Subcutaneous abdominal adipose tissue (tissue), 5 donors: ENCODE measurements at regions not wholly inside any gene's neighbourhood (a gene's known extent, or its start where the extent isn't known, plus 50 kb on each side); places are given as distances from the start of the nearest gene placed in this dataset.
"Not testable (repeated sequence)": the region's sequence is repeated elsewhere in the genome, so short reads cannot be mapped to it uniquely, and the experiment has no call there.

Experiments
- H3K27ac ChIP-seq: one replicate; pipeline ENCODE4 v1.7.0; 2013; ENCODE audit warnings: low read depth, mild to moderate bottlenecking, inconsistent platforms, low read length, moderate library complexity
- H3K27me3 ChIP-seq, 5 donors: one replicate each; pipeline ENCODE4 v1.7.0; 2013; ENCODE audit warnings: low read length in 5 of 5, inconsistent platforms in 1 of 5; ENCODE audit not compliant: control insufficient read depth in 5 of 5, insufficient read depth in 4 of 5
- H3K36me3 ChIP-seq, 5 donors: one replicate each; pipeline ENCODE4 v1.7.0; 2013; ENCODE audit warnings: low read length in 5 of 5; ENCODE audit not compliant: control insufficient read depth in 5 of 5, insufficient read depth in 5 of 5
- H3K4me1 ChIP-seq, 5 donors: one replicate each; pipeline ENCODE4 v1.7.0; 2013; ENCODE audit warnings: low read length in 5 of 5, mild to moderate bottlenecking in 3 of 5, moderate library complexity in 1 of 5; ENCODE audit not compliant: control insufficient read depth in 5 of 5, insufficient read depth in 5 of 5
- H3K4me3 ChIP-seq, 5 donors: one replicate each; pipeline ENCODE4 v1.7.0; 2013; ENCODE audit warnings: low read length in 5 of 5, low read depth in 1 of 5
- H3K9ac ChIP-seq, 5 donors: one replicate each; pipeline ENCODE4 v1.7.0; 2013; ENCODE audit warnings: low read length in 5 of 5, mild to moderate bottlenecking in 4 of 5, moderate library complexity in 3 of 5
- H3K9me3 ChIP-seq, 5 donors: one replicate each; pipeline ENCODE4 v1.7.0; 2013; ENCODE audit warnings: low read length in 5 of 5; ENCODE audit not compliant: control insufficient read depth in 5 of 5
- donor health status: healthy.
- donor health status: healthy.
- donor health status: healthy.
- donor health status: healthy.
- donor health status: healthy.

DNA sequence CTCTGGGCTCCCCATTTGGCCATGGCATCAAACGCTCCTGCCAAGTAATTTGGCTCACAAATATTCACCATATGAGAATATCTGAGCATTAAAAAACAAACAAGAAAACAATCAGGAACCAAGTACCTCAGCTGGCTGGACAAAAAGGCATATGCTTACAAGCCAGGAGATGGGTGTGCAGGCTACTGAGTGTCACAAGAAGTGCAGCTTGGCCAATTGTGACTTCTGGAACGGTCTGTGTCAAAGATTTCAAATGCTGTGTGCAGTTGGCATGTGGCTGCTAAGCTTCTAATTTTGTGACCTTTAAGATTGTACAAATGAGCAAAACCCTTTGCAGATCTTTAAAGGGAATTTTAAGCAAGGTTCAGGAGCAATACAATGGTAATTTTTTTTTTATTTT is 274.0 kb downstream of the ANAPC1 start:
- not testable (repeated sequence) for H3K27ac ChIP-seq, H3K4me3 ChIP-seq, H3K4me1 ChIP-seq, H3K9me3 ChIP-seq, H3K9ac ChIP-seq, H3K36me3 ChIP-seq, H3K27me3 ChIP-seq

GRCh38 chr2:111616651-111617218 is 267.3 kb downstream of the ANAPC1 start:
- H3K9ac ChIP-seq, result no peak overlapping the region
- H3K27me3 ChIP-seq, result peaks cover 0 to 3% (median 0%) of the 10 kb centered on the region in 5 donors
- no peak overlapping the region for H3K27ac ChIP-seq
- H3K4me3 ChIP-seq, result no peak overlapping the region
- H3K9me3 ChIP-seq, result no peaks in the 10 kb centered on the region
- peaks cover 4 to 20% (median 19%) of the 10 kb centered on the region in 5 donors for H3K4me1 ChIP-seq
- no peaks in the 10 kb centered on the region for H3K36me3 ChIP-seq

DNA sequence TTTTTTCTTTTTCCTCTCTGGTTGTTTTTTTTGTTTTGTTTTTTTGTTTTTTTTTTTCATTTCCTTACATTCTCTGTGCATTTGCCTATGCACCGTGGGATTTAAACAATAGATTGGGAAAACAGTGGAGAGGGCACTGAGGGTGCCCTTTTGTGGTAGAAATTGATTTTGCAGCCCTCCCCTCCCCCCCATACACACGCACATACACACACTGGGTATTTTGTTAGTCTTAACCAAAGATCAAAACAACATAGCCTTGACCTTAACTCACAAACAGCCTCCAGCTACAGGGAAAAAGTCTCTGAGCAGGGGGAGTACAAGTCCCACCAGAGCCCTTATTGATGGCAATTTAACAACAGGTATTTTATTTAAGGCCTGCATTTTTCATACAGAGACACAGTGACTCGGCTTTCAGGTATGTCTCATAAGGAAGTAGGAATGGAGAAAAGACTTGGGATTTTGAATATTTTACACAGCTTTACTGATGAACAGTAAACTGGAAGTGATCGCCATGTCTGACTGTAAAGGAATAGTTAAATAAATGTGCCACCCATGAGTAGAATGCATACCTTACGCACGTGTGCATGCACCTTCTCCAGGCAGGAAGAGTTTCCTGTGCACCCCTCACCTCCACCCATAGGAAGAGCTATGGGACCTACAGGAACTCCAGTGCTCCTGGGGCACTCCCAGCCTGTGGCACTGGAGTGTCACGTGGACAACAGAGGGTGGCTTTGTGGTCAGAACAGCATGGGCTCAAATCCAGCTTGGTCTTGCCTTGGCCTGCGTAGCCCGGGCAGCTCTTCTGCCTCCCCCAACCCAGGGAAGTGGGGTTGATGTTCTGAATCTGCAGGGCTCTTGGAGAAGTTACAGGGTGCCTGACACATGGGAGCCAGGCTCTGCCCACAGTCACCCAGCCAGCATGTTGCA is 266.4 kb downstream of the ANAPC1 start:
- Histone ChIP-seq H3K27me3 (peaks cover 0 to 3% (median 0%) of the 10 kb centered on the region in 5 donors), H3K4me1 (peaks cover 4 to 20% (median 19%) of the 10 kb centered on the region in 5 donors), H3K9ac (peak overlapping the region in 1 of 5 donors; percentile 3), H3K36me3 (no peaks in the 10 kb centered on the region), H3K4me3 (no peak overlapping the region), H3K9me3 (no peaks in the 10 kb centered on the region), H3K27ac (no peak overlapping the region)

- Histone ChIP-seq H3K27me3 (peaks cover 0 to 3% (median 0%) of the 10 kb centered on the region in 5 donors), H3K27ac (no peak overlapping the region), H3K9ac (peak overlapping the region in 1 of 5 donors; percentile 3), H3K9me3 (no peaks in the 10 kb centered on the region), H3K4me1 (peaks cover 4 to 26% (median 21%) of the 10 kb centered on the region in 5 donors), H3K36me3 (no peaks in the 10 kb centered on the region), H3K4me3 (no peak overlapping the region)
These were observed 265.6 kb downstream of the ANAPC1 start for GRCh38 chr2:111618226-111618977.

DNA sequence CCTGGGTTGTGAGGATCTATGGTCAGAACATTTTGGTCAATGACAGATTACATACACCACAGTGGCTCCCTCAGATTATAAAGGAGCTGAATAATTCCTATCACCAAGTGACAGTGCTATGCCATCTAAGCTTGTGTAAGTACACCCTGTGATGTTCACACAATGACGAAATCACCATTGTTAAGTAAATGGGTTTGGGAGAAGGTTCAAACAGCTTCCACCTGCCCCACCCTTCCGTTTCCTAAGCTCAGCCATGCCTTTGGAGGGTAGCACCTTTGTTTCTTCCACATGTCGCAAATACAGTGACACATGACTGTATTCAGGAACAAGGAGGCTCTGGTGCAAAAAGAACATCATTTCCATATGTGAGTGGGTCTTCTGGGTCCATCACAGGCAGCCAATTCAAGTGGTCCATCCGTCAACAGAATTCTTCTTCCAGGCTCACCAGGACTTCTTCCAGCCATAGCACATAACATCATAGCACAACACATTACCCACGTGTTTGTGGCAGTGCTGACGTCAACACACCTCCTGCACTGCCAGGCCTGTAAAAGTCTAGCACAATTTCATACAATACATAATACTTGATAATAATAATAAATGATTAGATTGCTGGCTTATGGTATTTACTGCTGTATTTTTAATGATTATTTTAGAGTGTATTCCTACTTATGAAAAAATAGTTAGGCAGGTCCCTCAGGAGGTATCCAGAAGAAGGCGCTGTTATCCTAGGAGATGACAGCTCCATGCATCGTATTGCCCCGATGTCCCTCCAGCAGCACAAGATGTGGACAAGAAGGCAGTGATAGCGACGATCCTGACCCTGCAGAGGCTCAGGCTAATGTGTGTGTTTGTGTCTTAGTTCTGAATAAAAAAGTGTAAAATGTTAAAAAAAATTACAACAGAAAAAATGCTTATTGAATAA is 264.8 kb downstream of the ANAPC1 start:
- peaks cover 4 to 33% (median 23%) of the 10 kb centered on the region in 5 donors for H3K4me1 ChIP-seq
- H3K27ac ChIP-seq, result no peak overlapping the region
- H3K36me3 ChIP-seq, result no peaks in the 10 kb centered on the region
- H3K4me3 ChIP-seq, result no peak overlapping the region
- H3K27me3 ChIP-seq, result peaks cover 0 to 3% (median 0%) of the 10 kb centered on the region in 5 donors
- no peak overlapping the region for H3K9ac ChIP-seq
- no peaks in the 10 kb centered on the region for H3K9me3 ChIP-seq

- Histone ChIP-seq H3K9me3 (no peaks in the 10 kb centered on the region), H3K27ac (no peak overlapping the region), H3K4me1 (peaks cover 4 to 40% (median 23%) of the 10 kb centered on the region in 5 donors), H3K4me3 (no peak overlapping the region), H3K36me3 (no peaks in the 10 kb centered on the region), H3K27me3 (peaks cover 0 to 3% (median 0%) of the 10 kb centered on the region in 5 donors), H3K9ac (no peak overlapping the region)
These were observed 263.7 kb downstream of the ANAPC1 start for GRCh38 chr2:111620281-111620680.

DNA sequence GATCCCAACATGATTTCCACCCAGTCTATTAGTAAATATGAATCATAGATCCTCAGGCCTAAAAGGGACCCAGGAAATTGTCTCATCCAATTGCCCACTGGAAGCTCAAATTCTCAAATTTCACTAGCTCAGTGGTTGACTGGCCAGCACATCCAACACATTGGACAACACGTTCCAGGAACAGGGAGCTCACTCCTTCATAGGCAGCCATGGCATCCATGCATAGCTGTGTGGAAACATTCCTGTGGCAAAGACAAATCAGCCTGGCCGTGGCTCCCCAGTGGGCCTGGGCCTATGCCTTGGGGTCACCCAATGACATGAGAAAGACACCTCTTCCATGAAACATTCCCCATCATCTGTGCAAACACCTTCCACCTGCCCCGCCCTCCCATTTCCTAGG is 261.1 kb downstream of the ANAPC1 start:
- Histone ChIP-seq H3K9ac (no peak overlapping the region), H3K27me3 (no peaks in the 10 kb centered on the region), H3K36me3 (no peaks in the 10 kb centered on the region), H3K27ac (no peak overlapping the region), H3K9me3 (peaks cover 0 to 3% (median 0%) of the 10 kb centered on the region in 5 donors), H3K4me3 (no peak overlapping the region), H3K4me1 (peaks cover 2 to 38% (median 17%) of the 10 kb centered on the region in 5 donors)

GRCh38 chr2:111623380-111623779 is 260.6 kb downstream of the ANAPC1 start:
- Histone ChIP-seq H3K9ac (no peak overlapping the region), H3K4me3 (no peak overlapping the region), H3K36me3 (no peaks in the 10 kb centered on the region), H3K27ac (no peak overlapping the region), H3K4me1 (peaks cover 0 to 33% (median 12%) of the 10 kb centered on the region in 5 donors), H3K9me3 (peaks cover 0 to 7% (median 0%) of the 10 kb centered on the region in 5 donors), H3K27me3 (no peaks in the 10 kb centered on the region)

GRCh38 chr2:111624411-111625156 is 259.4 kb downstream of the ANAPC1 start:
- Histone ChIP-seq H3K9ac (no peak overlapping the region), H3K4me3 (no peak overlapping the region), H3K36me3 (no peaks in the 10 kb centered on the region), H3K9me3 (peaks cover 0 to 12% (median 4%) of the 10 kb centered on the region in 5 donors), H3K4me1 (peaks cover 0 to 25% (median 7%) of the 10 kb centered on the region in 5 donors), H3K27me3 (no peaks in the 10 kb centered on the region), H3K27ac (no peak overlapping the region)
